Activated T-helper 1 cell treated with anti-CD3 and anti-CD28 coated beads, Interleukin-12 subunit alpha, Interleukin-12 subunit beta, Interleukin-2, Interleukin-4 antibody, amounts not matched to agents 30 ng/mL and 10 ng/mL and 1 ng/mL, durations not matched to agents 14 hours and 24 hours and 36 hours (primary cell): ENCODE measurements at regions not wholly inside any gene's neighbourhood (a gene's known extent, or its start where the extent isn't known, plus 50 kb on each side); places are given as distances from the start of the nearest gene placed in this dataset.

Source experiments
- DNase-seq: peaks from one replicate; pipeline ENCODE4 v3.0.0; 2021; ENCODE audit warnings: low spot score
- H3K27ac Mint-ChIP-seq: one replicate; pipeline ENCODE4 v1.8.0; 2021; ENCODE audit warnings: mild to moderate bottlenecking, mixed read lengths
- H3K27me3 Mint-ChIP-seq: one replicate; pipeline ENCODE4 v1.8.0; 2022; ENCODE audit warnings: mild to moderate bottlenecking, moderate library complexity, mixed read lengths; ENCODE audit not compliant: insufficient read depth
- H3K36me3 Mint-ChIP-seq: one replicate; pipeline ENCODE4 v1.8.0; 2021; ENCODE audit warnings: low read depth, mixed read lengths
- H3K4me1 Mint-ChIP-seq: one replicate; pipeline ENCODE4 v1.8.0; 2021; ENCODE audit warnings: low read depth, mixed read lengths
- H3K4me3 Mint-ChIP-seq: one replicate; pipeline ENCODE4 v1.8.0; 2021; ENCODE audit warnings: mild to moderate bottlenecking, moderate library complexity, mixed read lengths
- H3K9me3 Mint-ChIP-seq: one replicate; pipeline ENCODE4 v1.8.0; 2021; ENCODE audit warnings: mixed read lengths
- intact Hi-C: fragments of 100-400 bp; cut with micrococcal nuclease; formaldehyde crosslinking; loops from one replicate; pipeline ENCODE4 v1.15.1; 2024

DNA sequence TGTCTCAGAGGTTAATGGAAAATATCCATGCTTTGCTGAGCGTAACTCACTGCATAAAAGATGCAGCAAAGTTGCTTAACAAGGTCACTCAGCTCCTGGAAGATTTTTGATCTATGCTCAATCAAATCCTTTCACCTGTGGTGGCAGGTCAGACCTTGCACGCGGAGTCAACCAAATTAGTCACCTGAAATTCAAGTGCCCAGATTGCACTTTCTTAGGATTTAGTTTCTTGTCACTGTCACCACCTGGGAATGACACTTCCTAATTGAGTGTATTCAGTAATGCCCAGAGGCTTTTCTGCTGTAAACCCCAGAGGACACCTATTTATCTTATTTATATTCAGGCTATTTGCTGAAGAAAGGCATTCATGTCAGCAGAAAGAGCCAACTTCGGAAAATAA, 215.8 kb upstream of the SMIM31 start:
- intact Hi-C loops = no loop called here
- no peaks in the 10 kb centered on the region for H3K4me1 Mint-ChIP-seq
- no peaks in the 10 kb centered on the region for H3K27me3 Mint-ChIP-seq
- H3K36me3 Mint-ChIP-seq = no peaks in the 10 kb centered on the region
- H3K9me3 Mint-ChIP-seq = peaks cover 11% of the 10 kb centered on the region
- H3K4me3 Mint-ChIP-seq = no peak overlapping the region
- no peak for DNase-seq
- no peak overlapping the region for H3K27ac Mint-ChIP-seq

DNA sequence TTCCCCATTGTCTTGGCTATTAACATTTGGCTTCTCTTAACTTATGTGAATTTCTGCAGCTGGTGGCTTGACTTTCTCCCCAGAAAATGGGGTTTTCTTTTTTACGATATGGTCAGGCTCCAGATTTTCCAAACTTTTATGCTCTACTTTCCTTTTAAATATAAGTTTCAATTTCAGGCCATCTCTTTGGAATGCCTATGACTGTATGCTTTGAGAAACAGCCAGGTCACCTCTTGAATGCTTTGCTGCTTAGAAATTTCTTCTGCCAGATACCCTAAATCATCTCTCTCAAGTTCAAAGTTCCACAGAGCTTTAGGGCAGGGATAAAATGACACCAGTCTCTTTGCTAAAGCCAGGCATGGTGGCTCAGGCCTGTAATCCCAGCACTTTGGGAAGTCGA, 212.9 kb upstream of the SMIM31 start:
- H3K4me3 Mint-ChIP-seq = no peak overlapping the region
- H3K36me3 Mint-ChIP-seq = no peaks in the 10 kb centered on the region
- peaks cover 11% of the 10 kb centered on the region for H3K9me3 Mint-ChIP-seq
- intact Hi-C loops = no loop called here
- H3K4me1 Mint-ChIP-seq = no peaks in the 10 kb centered on the region
- H3K27me3 Mint-ChIP-seq = no peaks in the 10 kb centered on the region
- H3K27ac Mint-ChIP-seq = no peak overlapping the region
- no peak for DNase-seq

DNA sequence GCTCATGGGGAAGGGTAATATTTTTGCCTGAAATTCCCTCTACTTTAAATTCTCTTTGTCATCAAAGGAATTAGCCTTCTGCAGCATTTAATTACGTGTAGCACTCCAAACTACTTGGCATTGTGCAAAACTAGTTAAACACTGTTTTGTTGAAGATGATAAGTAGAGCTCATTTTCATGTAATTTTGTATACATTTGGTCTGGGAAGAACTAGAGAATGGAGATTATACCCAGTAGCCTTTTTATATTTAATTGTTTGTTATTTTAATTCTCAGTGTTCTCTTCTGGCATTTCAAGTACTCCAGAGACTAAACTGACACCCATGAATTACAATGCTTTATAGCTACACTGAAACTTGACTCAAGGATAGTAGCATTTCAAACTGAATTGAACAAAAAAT, 211.5 kb upstream of the SMIM31 start:
- Mint-ChIP-seq H3K9me3 (peaks cover 11% of the 10 kb centered on the region), H3K4me3 (no peak overlapping the region), H3K4me1 (no peaks in the 10 kb centered on the region), H3K27me3 (no peaks in the 10 kb centered on the region), H3K27ac (no peak overlapping the region), H3K36me3 (no peaks in the 10 kb centered on the region)
- no peak for DNase-seq
- intact Hi-C loops = no loop called here

- H3K4me3 Mint-ChIP-seq = no peak overlapping the region
These were observed 202.8 kb upstream of the SMIM31 start for GRCh38 chr4:164550989-164551712.

DNA sequence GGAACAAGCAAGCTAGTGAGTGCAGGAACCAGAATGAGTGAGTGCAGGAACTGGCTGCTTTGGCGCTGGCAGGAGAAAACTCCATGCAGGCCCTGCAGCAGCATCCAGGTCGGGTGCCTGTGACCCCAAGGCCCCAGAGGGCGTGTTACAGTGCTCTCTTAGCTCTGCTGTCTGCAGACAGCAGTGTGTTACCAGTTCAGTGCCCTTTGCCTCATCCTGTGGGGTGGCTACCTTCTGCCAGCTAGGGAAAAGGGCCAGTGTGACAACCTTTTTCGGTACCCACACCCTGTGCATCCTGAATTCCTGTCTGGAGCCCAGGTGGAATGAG, 202.3 kb upstream of the SMIM31 start:
- DNase-seq = no peak
- H3K9me3 Mint-ChIP-seq = peaks cover 3% of the 10 kb centered on the region
- no peak overlapping the region for H3K27ac Mint-ChIP-seq
- no peaks in the 10 kb centered on the region for H3K4me1 Mint-ChIP-seq
- H3K27me3 Mint-ChIP-seq = no peaks in the 10 kb centered on the region
- intact Hi-C loops = no loop called here
- no peaks in the 10 kb centered on the region for H3K36me3 Mint-ChIP-seq
- no peak overlapping the region for H3K4me3 Mint-ChIP-seq

More at GRCh38 chr4:164550989-164551712, 202.8 kb upstream of the SMIM31 start:
- H3K27ac Mint-ChIP-seq = no peak overlapping the region
- intact Hi-C loops = no loop called here
- H3K9me3 Mint-ChIP-seq = peaks cover 3% of the 10 kb centered on the region
- no peaks in the 10 kb centered on the region for H3K4me1 Mint-ChIP-seq
- H3K27me3 Mint-ChIP-seq = no peaks in the 10 kb centered on the region
- DNase-seq = no peak
- H3K36me3 Mint-ChIP-seq = no peaks in the 10 kb centered on the region

DNA sequence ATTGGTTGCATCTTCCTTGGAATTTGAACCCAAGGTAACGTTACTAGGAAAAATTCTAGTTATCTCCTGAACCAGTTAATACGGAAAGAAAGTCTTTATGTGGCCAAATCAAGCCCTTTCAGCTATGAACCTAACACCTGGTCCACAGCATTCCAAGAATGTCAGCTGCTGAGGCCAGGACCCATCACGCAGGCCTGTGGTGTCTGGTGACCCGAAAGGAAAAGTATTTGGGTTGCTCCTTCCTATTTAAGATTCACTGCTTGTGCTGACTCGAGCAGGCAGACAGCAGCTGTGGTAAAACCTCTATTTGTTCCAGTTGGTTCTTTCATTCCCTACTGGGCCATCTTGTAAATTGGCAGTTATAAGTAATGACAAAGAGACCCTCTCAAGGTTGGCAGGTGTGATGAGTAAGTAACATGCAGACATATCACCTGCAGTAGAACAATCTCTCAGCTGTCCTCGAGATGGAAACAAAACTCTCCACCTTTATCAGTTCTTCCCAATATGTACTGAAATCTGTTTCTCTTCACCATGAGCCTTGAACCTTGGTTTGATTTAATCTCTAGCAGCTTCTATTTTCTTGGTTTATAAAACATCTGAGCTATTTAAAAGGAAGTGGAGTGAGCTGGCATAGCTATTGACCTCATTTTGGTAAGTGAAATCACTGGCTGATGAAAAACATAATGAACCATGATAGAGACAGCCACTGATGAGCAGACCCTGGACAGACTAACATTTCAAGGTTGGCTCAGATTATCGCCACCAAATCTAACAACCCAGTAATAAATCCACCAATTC, 182.1 kb upstream of the SMIM31 start:
- no peaks in the 10 kb centered on the region for H3K4me1 Mint-ChIP-seq
- no peaks in the 10 kb centered on the region for H3K36me3 Mint-ChIP-seq
- H3K27me3 Mint-ChIP-seq = no peaks in the 10 kb centered on the region
- peaks cover 3% of the 10 kb centered on the region for H3K9me3 Mint-ChIP-seq
- no peak for DNase-seq
- H3K4me3 Mint-ChIP-seq = no peak overlapping the region
- intact Hi-C loops = no loop called here
- H3K27ac Mint-ChIP-seq = no peak overlapping the region

- no peak for DNase-seq
- H3K9me3 Mint-ChIP-seq = peaks cover 3% of the 10 kb centered on the region
- H3K4me1 Mint-ChIP-seq = no peaks in the 10 kb centered on the region
- intact Hi-C loops = no loop called here
- H3K4me3 Mint-ChIP-seq = no peak overlapping the region
- no peak overlapping the region for H3K27ac Mint-ChIP-seq
- H3K36me3 Mint-ChIP-seq = no peaks in the 10 kb centered on the region
- no peaks in the 10 kb centered on the region for H3K27me3 Mint-ChIP-seq
These were observed 181.1 kb upstream of the SMIM31 start for GRCh38 chr4:164572877-164573279.

- intact Hi-C loops = no loop called here
- Mint-ChIP-seq H3K36me3 (no peaks in the 10 kb centered on the region), H3K27ac (no peak overlapping the region)
These were observed 178.1 kb upstream of the SMIM31 start for GRCh38 chr4:164575861-164576260.

DNA sequence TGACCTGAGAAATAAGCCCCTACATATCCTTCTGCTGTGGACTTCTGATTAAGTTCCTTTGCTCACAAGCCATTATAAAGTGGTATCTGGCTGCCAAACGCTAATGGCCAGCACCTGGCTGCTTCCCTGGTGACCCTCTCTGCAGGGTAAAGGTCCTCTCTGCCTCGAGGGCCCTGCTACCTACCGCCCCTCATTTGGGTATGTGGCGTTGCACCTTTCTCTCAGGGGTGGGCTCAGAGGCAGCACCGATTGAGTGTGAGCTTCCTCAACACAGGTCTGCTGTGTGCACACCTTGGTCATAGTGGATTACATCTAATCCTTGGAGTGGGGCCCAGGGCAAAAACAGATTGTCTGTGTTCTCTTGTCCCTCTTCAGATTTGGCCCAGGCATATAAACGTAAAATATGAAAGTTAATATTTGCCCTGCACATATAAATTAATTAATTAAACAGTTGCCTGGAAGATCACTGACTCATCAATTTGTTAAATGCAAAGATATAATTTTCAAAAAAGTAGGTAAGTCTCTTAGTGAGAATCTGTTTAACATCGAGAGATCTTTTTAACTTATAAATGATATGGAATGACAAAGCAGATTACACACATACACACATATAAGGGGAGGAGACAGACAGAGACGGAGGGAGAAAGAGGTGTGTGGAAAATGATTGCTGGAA, 174.5 kb upstream of the SMIM31 start:
- DNase-seq = no peak
- H3K4me1 Mint-ChIP-seq = no peaks in the 10 kb centered on the region
- no peak overlapping the region for H3K4me3 Mint-ChIP-seq
- no peaks in the 10 kb centered on the region for H3K27me3 Mint-ChIP-seq
- H3K9me3 Mint-ChIP-seq = peaks cover 2% of the 10 kb centered on the region
- H3K27ac Mint-ChIP-seq = no peak overlapping the region
- no peaks in the 10 kb centered on the region for H3K36me3 Mint-ChIP-seq
- intact Hi-C loops = no loop called here

More at GRCh38 chr4:164575861-164576260, 178.1 kb upstream of the SMIM31 start:
- DNase-seq = no peak
- Mint-ChIP-seq H3K4me3 (no peak overlapping the region), H3K4me1 (no peaks in the 10 kb centered on the region), H3K27me3 (no peaks in the 10 kb centered on the region), H3K9me3 (peaks cover 3% of the 10 kb centered on the region)

- H3K27me3 Mint-ChIP-seq = no peaks in the 10 kb centered on the region
- H3K27ac Mint-ChIP-seq = no peak overlapping the region
- peaks cover 5% of the 10 kb centered on the region for H3K9me3 Mint-ChIP-seq
- H3K4me1 Mint-ChIP-seq = no peaks in the 10 kb centered on the region
- intact Hi-C loops = no loop called here
- H3K4me3 Mint-ChIP-seq = no peak overlapping the region
- DNase-seq = no peak
- no peaks in the 10 kb centered on the region for H3K36me3 Mint-ChIP-seq
These were observed 162.3 kb upstream of the SMIM31 start for GRCh38 chr4:164591666-164592065.

DNA sequence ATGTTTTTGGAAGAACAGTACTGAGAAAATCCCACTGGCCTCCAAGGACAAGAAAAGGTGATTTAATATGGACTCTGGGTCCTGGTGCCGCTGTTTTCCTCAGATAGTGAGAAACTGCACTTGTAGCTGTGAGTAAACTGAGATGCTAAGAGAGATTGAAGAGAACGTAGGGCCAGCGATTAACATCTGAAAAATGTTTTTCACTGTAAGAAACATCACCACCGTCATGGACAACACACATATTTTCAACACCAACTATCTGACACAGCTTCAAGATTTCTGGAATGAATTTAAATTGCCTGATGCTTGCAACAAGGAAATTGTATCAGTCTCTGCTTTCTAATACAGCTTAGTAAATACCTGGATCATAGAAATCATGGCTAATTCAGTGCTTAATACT, 158.2 kb upstream of the SMIM31 start:
- intact Hi-C loops = no loop called here
- DNase-seq = no peak
- no peak overlapping the region for H3K27ac Mint-ChIP-seq
- no peaks in the 10 kb centered on the region for H3K36me3 Mint-ChIP-seq
- no peak overlapping the region for H3K4me3 Mint-ChIP-seq
- no peaks in the 10 kb centered on the region for H3K4me1 Mint-ChIP-seq
- no peaks in the 10 kb centered on the region for H3K27me3 Mint-ChIP-seq
- no peaks in the 10 kb centered on the region for H3K9me3 Mint-ChIP-seq

- no peaks in the 10 kb centered on the region for H3K36me3 Mint-ChIP-seq
- no peak overlapping the region for H3K27ac Mint-ChIP-seq
- no peaks in the 10 kb centered on the region for H3K27me3 Mint-ChIP-seq
- no peaks in the 10 kb centered on the region for H3K4me1 Mint-ChIP-seq
- no peak for DNase-seq
- intact Hi-C loops = no loop called here
- no peaks in the 10 kb centered on the region for H3K9me3 Mint-ChIP-seq
- H3K4me3 Mint-ChIP-seq = no peak overlapping the region
These were observed 157.5 kb upstream of the SMIM31 start for GRCh38 chr4:164596318-164596878.

DNA sequence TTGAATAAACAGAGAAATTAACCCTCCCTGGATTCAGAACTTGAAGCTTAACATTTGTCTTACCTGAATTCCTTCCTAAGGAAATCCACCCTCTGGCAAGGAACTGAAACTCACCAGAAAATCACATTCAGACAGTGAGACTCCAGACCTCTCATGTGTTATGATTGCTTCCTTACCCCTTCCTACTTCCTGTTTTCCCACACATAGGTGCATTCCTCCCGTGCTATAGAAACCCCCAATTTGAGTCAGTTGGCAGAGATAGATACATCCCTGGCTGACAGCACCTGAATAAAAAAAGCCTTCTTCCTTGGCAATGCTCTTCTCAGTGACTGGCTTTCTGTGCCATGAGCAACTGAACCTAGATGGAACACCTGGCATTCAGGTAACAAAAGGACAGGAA, 157.0 kb upstream of the SMIM31 start:
- Mint-ChIP-seq H3K27me3 (no peaks in the 10 kb centered on the region), H3K4me3 (no peak overlapping the region)
- intact Hi-C loops = no loop called here

More for the DNA sequence above, 157.0 kb upstream of the SMIM31 start:
- H3K4me1 Mint-ChIP-seq = no peaks in the 10 kb centered on the region
- no peak for DNase-seq
- no peak overlapping the region for H3K27ac Mint-ChIP-seq
- H3K9me3 Mint-ChIP-seq = peaks cover 5% of the 10 kb centered on the region
- no peaks in the 10 kb centered on the region for H3K36me3 Mint-ChIP-seq
